K562 (cell line): ENCODE measurements at regions not wholly inside any gene's neighbourhood (a gene's known extent, or its start where the extent isn't known, plus 50 kb on each side); places are given as distances from the start of the nearest gene placed in this dataset.

Experiments used
- ATAC-seq: fragments of 200-7000 bp; cut with Tn5 transposase; 3 replicates; pipeline ENCODE4 v1.9.1; 2020; ENCODE audit warnings: moderate library complexity
- BruUV-seq: library from RNA; stranded (reverse); fragments of 400-500 nt; replicated peaks from 2 replicates; lab custom pipeline; 2021; lab: Mats Ljungman, UMichigan
- CTCF ChIA-PET: fragments of 300-600 bp; formaldehyde crosslinking; extraction: SDS; loops from one replicate; lab custom pipeline; 2021; ENCODE audit warnings: low intra/inter-chr PET ratio; lab: Yijun Ruan, JAX
- POLR2A ChIA-PET: fragments of 300-600, 350-650 bp; sonication (Branson Sonifier 250); formaldehyde crosslinking; extraction: SDS; loops from one replicate; lab custom pipeline; 2021; ENCODE audit warnings: antibody characterized with exemption, inconsistent platforms; lab: Yijun Ruan, JAX
- DNase-seq, 4 experiments: peaks; one replicate each; pipeline versions ENCODE4 v3.0.0 to v3.0.0-alpha.2; 2011 to 2018; ENCODE audit warnings: low spot score in 3 of 4, mixed read lengths in 3 of 4; ENCODE audit errors: extremely low read depth in 1 of 4
- FAIRE-seq: peaks from 2 replicates; lab custom pipeline; 2011; peaks lifted over from hg19 to GRCh38; lab: Jason Lieb, UNC
- H2AFZ ChIP-seq: 2 replicates; pipeline ENCODE4 v1.6.0; 2011; ENCODE audit warnings: low read depth, low read length, control low read depth, inconsistent platforms
- H3K27ac ChIP-seq: fragments of 200-600 bp; 3 replicates; pipeline ENCODE4 v1.8.0; 2011; ENCODE audit warnings: low read depth, mild to moderate bottlenecking, control low read depth, inconsistent platforms, low read length, moderate library complexity, mixed read lengths; ENCODE audit errors: extremely low read depth
- H3K27me3 ChIP-seq, 2 experiments: fragments of 300-600 bp in 1 of 2; 2 replicates in 1 of 2; 3 replicates in 1 of 2; pipeline versions ENCODE4 v1.6.0 to v1.8.0; 2011; ENCODE audit warnings: inconsistent platforms in 2 of 2, low read length in 2 of 2, mild to moderate bottlenecking in 1 of 2, mixed read lengths in 1 of 2, moderate library complexity in 1 of 2; ENCODE audit not compliant: control insufficient read depth in 2 of 2, insufficient read depth in 2 of 2
- H3K36me3 ChIP-seq: fragments of 300-600 bp; 3 replicates; pipeline ENCODE4 v1.8.0; 2011; ENCODE audit warnings: mild to moderate bottlenecking, low read length, inconsistent platforms; ENCODE audit not compliant: control insufficient read depth, insufficient read depth
- H3K4me1 ChIP-seq, 2 experiments: fragments of 200-600 bp in 1 of 2; replicated peaks in 1 of 2; 2 replicates in 1 of 2; 3 replicates in 1 of 2; pipeline versions ENCODE4 v1.5.1 to v1.8.0; 2011; ENCODE audit warnings: inconsistent platforms in 2 of 2, low read length in 2 of 2, mild to moderate bottlenecking in 1 of 2, mixed read lengths in 1 of 2, moderate library complexity in 1 of 2; ENCODE audit not compliant: control insufficient read depth in 2 of 2, insufficient read depth in 2 of 2
- H3K4me2 ChIP-seq: 2 replicates; pipeline ENCODE4 v1.6.1; 2011; ENCODE audit warnings: low read length, control low read depth, inconsistent platforms, mixed read lengths; ENCODE audit not compliant: insufficient read depth
- H3K4me3 ChIP-seq: fragments of 200-600 bp; sonication (generic), shearing (Covaris generic); 2 replicates; pipeline ENCODE4 v1.5.1; 2016; ENCODE audit warnings: control low read depth, inconsistent platforms
- H3K79me2 ChIP-seq: fragments of 200-600 bp; 3 replicates; pipeline ENCODE4 v1.8.0; 2011; ENCODE audit warnings: low read length, inconsistent platforms; ENCODE audit not compliant: control insufficient read depth, insufficient read depth
- H3K9ac ChIP-seq, 2 experiments: 2 replicates each; pipeline versions ENCODE4 v1.6.0 to v1.6.1; 2011; ENCODE audit warnings: low read depth in 2 of 2, low read length in 2 of 2, control low read depth in 1 of 2, inconsistent platforms in 1 of 2, mild to moderate bottlenecking in 1 of 2, mixed read lengths in 1 of 2; ENCODE audit not compliant: insufficient read depth in 1 of 2
- H3K9me1 ChIP-seq: one replicate; pipeline ENCODE4 v1.6.0; 2011; ENCODE audit warnings: inconsistent platforms, mild to moderate bottlenecking, low read length, moderate library complexity; ENCODE audit not compliant: control insufficient read depth, insufficient read depth
- H3K9me3 ChIP-seq: replicated peaks from 2 replicates; pipeline ENCODE4 v1.5.1; 2011; ENCODE audit warnings: low read depth, low read length, inconsistent platforms; ENCODE audit not compliant: control insufficient read depth, insufficient read depth
- H4K20me1 ChIP-seq: replicated peaks from 2 replicates; pipeline ENCODE4 v1.6.1; 2011; ENCODE audit warnings: low read length, inconsistent platforms, mixed read lengths; ENCODE audit not compliant: control insufficient read depth, insufficient read depth
- CEBPB ChIP-seq: fragments of 450-650 bp; IDR thresholded peaks from 2 replicates; pipeline ENCODE4 v1.6.1; 2016; ENCODE audit warnings: missing genetic modification characterization, missing compliant biosample characterization
- CEBPG ChIP-seq, 3 experiments: fragments of 200-800 bp in 1 of 3; sonication (Bioruptor generic) in 1 of 3; sonication (generic) in 1 of 3; formaldehyde crosslinking in 1 of 3; IDR thresholded peaks in 2 of 3; conservative IDR thresholded peaks in 1 of 3; 2 replicates each; pipeline versions ENCODE4 v1.6.1 to v1.8.0; 2016 to 2022; ENCODE audit warnings: missing compliant biosample characterization in 2 of 3, missing genetic modification characterization in 2 of 3, mild to moderate bottlenecking in 1 of 3, missing genetic modification reagents in 1 of 3
- E2F3 ChIP-seq: fragments of 250-450 bp; sonication (Bioruptor Pico); IDR thresholded peaks from 2 replicates; pipeline ENCODE4 v1.4.0; 2020; ENCODE audit warnings: mild to moderate bottlenecking
- EHMT2 ChIP-seq: fragments of 450-650 bp; IDR thresholded peaks from 2 replicates; pipeline ENCODE4 v1.6.1; 2018; ENCODE audit warnings: antibody characterized with exemption
- EP300 ChIP-seq: IDR thresholded peaks from 2 replicates; pipeline ENCODE4 v1.6.1; 2012; ENCODE audit warnings: low read length, improper control_type of control experiment
- HNRNPL ChIP-seq: fragments of 200-400 bp; formaldehyde crosslinking; IDR thresholded peaks from 2 replicates; pipeline ENCODE4 v1.6.1; 2017; ENCODE audit warnings: low read depth, mild to moderate bottlenecking, low read length
- MAFG ChIP-seq: fragments of 450-650 bp; conservative IDR thresholded peaks from 2 replicates; pipeline ENCODE4 v1.6.1; 2016; ENCODE audit warnings: missing genetic modification characterization, missing compliant biosample characterization
- RBM22 ChIP-seq: fragments of 200-400 bp; formaldehyde crosslinking; IDR thresholded peaks from 2 replicates; pipeline ENCODE4 v1.6.1; 2018; ENCODE audit warnings: low read length, low read depth; ENCODE audit not compliant: poor library complexity, severe bottlenecking
- SRF ChIP-seq, 2 experiments: fragments of 250-450, 450-650 bp in 1 of 2; sonication (Bioruptor Pico) in 1 of 2; sonication (generic) in 1 of 2; formaldehyde crosslinking; IDR thresholded peaks; 2 replicates each; pipeline versions ENCODE4 v1.5.0 to v1.5.1; 2020 to 2022; ENCODE audit warnings: mild to moderate bottlenecking in 1 of 2, missing genetic modification reagents in 1 of 2
- TEAD1 ChIP-seq, 2 experiments: fragments of 450-650 bp in 1 of 2; sonication (generic) in 1 of 2; formaldehyde crosslinking; IDR thresholded peaks; 2 replicates each; pipeline versions ENCODE4 v1.4.0 to v1.8.0; 2020 to 2022; ENCODE audit warnings: mild to moderate bottlenecking in 2 of 2, missing genetic modification reagents in 1 of 2
- TRIM24 ChIP-seq, 2 experiments: fragments of 450-650 bp; IDR thresholded peaks; 2 replicates each; pipeline ENCODE4 v1.6.1; 2016
- ZKSCAN3 ChIP-seq: fragments of 250-450 bp; sonication (Bioruptor Pico); IDR thresholded peaks from 2 replicates; pipeline ENCODE4 v1.4.0; 2020
- ZKSCAN8 ChIP-seq: fragments of 200-800 bp; sonication (Bioruptor generic); IDR thresholded peaks from 2 replicates; pipeline ENCODE4 v1.6.1; 2016; ENCODE audit warnings: missing genetic modification characterization, missing compliant biosample characterization
- WGBS: fragments of 100-300 bp; shearing (Covaris generic); methylation state at CpG from one replicate; pipeline ENCODE4 v1.1.6; 2016; ENCODE audit warnings: low coverage, mixed read lengths; ENCODE audit not compliant: insufficient coverage; ENCODE audit errors: missing lambda C conversion rate; 5-methylcytosine and 5-hydroxymethylcytosine counted together
- in situ Hi-C: fragments of 300-500 bp; cut with MboI; formaldehyde crosslinking; loops from 4 replicates; pipeline ENCODE4 v1.15.0; 2018; ENCODE audit warnings: inconsistent platforms, mixed read lengths
- intact Hi-C: fragments of 100-400 bp; cut with micrococcal nuclease; formaldehyde crosslinking; loops from 2 replicates; pipeline ENCODE4 v1.14.2; 2022

GRCh38 chr3:17850448-17850847 is 108.0 kb upstream of the TBC1D5 start (continued):
- TF ChIP-seq TEAD1 (CRISPR knock-in tag; IDR thresholded peaks at IDR 0.05) (0 out of 4 replicates have a peak, but pooled peaks of 1 of the 2 experiments have one; percentile 25), E2F3 (CRISPR knock-in tag) (no peak), CEBPG (CRISPR knock-in tag; IDR thresholded peaks at IDR 0.05) (no peak), CEBPG (tag; conservative IDR thresholded peaks at IDR 0.05 in 1 of 2, IDR thresholded peaks at IDR 0.05 in 1 of 2) (peak; percentile 88 to 96), EP300 (peak; percentile 4; the same call in 1 of the 2 replicates), SRF (CRISPR knock-in tag; IDR thresholded peaks at IDR 0.05) (peak in 1 of 2 experiments; percentile 27; a peak in 1 of 4 replicates), TRIM24 (IDR thresholded peaks at IDR 0.05) (peak in 1 of 2 experiments; percentile 30; a peak in 1 of 4 replicates), CEBPB (tag) (peak; percentile 98), ZKSCAN3 (peak; percentile 85), HNRNPL (no peak), MAFG (tag) (peak; percentile 43; the same call in 1 of the 2 replicates), EHMT2 (0 out of 2 replicates have a peak, but pooled peaks have one; percentile 12)

- no TSS peak for BruUV-seq
These were observed 105.7 kb upstream of the TBC1D5 start for GRCh38 chr3:17848102-17848501.

More at GRCh38 chr3:17848102-17848501, 105.7 kb upstream of the TBC1D5 start:
- Histone ChIP-seq H3K36me3 (no peaks in the 10 kb centered on the region), H3K4me2 (no peak overlapping the region), H3K79me2 (no peaks in the 10 kb centered on the region), H4K20me1 (no peaks in the 10 kb centered on the region), H3K9me1 (no peaks in the 10 kb centered on the region), H3K27ac (no peak overlapping the region), H3K9me3 (no peaks in the 10 kb centered on the region), H3K9ac (no peak overlapping the region), H3K4me1 (no peaks in the 10 kb centered on the region), H3K27me3 (no peaks in the 10 kb centered on the region; a peak in 1 of 5 replicates), H3K4me3 (no peak overlapping the region), H2AFZ (no peak overlapping the region)
- ChIA-PET POLR2A (no interaction called here), CTCF (no interaction called here)
- no peak for DNase-seq
- TF ChIP-seq RBM22 (no peak), ZKSCAN8 (CRISPR knock-in tag) (no peak)
- in situ Hi-C loops = loop anchor here (25.0 kb wide), 1 partner anchor 211 kb away; no protein-coding TSS in a partner anchor
- FAIRE-seq = no peak
- intact Hi-C loops = no loop called here
- 14% methylated on average over 3 of the region's 3 CpGs for WGBS
- no peak for ATAC-seq
